DND-41 (cell line): ENCODE measurements at regions not wholly inside any gene's neighbourhood (a gene's known extent, or its start where the extent isn't known, plus 50 kb on each side); places are given as distances from the start of the nearest gene placed in this dataset.

ENCODE experiments used
- EZH2 ChIP-seq: IDR thresholded peaks from 3 replicates; pipeline ENCODE4 v1.6.1; 2012; ENCODE audit warnings: borderline replicate concordance, low read depth, mild to moderate bottlenecking, moderate library complexity, low read length, inconsistent platforms; ENCODE audit not compliant: severe bottlenecking
- TF ChIP-seq, protein P1 (sequence below): IDR thresholded peaks from 2 replicates; pipeline ENCODE4 v1.5.1; 2012; ENCODE audit warnings: borderline replicate concordance, low read length, moderate library complexity, mild to moderate bottlenecking; ENCODE audit not compliant: poor library complexity, severe bottlenecking; ENCODE audit errors: extremely low read depth

DNA sequence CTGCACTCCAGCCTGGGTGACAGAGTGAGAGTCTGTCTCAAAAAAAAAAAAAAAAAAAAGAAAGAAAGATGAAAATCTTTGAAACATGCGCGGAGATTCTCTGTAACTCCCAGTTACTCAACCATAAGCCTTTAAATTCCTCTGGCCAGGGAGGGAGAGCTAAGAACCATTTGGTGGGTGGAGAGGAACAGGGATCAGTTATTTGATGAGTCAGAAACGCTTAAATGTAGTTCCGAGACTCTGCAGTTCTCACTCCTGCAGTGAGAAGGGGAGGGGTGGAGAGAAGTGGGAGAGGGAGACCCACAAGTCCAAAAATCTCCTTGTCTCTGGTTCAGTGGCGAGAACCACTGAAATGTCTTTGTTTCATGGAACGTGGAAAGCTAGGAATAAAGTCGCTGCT, 266.7 kb downstream of the SOX9 start:
- no peak for TF ChIP-seq EZH2
- TF ChIP-seq, protein P1, sequence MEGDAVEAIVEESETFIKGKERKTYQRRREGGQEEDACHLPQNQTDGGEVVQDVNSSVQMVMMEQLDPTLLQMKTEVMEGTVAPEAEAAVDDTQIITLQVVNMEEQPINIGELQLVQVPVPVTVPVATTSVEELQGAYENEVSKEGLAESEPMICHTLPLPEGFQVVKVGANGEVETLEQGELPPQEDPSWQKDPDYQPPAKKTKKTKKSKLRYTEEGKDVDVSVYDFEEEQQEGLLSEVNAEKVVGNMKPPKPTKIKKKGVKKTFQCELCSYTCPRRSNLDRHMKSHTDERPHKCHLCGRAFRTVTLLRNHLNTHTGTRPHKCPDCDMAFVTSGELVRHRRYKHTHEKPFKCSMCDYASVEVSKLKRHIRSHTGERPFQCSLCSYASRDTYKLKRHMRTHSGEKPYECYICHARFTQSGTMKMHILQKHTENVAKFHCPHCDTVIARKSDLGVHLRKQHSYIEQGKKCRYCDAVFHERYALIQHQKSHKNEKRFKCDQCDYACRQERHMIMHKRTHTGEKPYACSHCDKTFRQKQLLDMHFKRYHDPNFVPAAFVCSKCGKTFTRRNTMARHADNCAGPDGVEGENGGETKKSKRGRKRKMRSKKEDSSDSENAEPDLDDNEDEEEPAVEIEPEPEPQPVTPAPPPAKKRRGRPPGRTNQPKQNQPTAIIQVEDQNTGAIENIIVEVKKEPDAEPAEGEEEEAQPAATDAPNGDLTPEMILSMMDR, result no peak
